ENCODE measurements at regions not wholly inside any gene's neighbourhood (a gene's known extent, or its start where the extent isn't known, plus 50 kb on each side); places are given as distances from the start of the nearest gene placed in this dataset.

- TF ChIP-seq, protein P1, sequence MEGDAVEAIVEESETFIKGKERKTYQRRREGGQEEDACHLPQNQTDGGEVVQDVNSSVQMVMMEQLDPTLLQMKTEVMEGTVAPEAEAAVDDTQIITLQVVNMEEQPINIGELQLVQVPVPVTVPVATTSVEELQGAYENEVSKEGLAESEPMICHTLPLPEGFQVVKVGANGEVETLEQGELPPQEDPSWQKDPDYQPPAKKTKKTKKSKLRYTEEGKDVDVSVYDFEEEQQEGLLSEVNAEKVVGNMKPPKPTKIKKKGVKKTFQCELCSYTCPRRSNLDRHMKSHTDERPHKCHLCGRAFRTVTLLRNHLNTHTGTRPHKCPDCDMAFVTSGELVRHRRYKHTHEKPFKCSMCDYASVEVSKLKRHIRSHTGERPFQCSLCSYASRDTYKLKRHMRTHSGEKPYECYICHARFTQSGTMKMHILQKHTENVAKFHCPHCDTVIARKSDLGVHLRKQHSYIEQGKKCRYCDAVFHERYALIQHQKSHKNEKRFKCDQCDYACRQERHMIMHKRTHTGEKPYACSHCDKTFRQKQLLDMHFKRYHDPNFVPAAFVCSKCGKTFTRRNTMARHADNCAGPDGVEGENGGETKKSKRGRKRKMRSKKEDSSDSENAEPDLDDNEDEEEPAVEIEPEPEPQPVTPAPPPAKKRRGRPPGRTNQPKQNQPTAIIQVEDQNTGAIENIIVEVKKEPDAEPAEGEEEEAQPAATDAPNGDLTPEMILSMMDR (conservative IDR thresholded peaks at IDR 0.05), result no peak
- Mint-ChIP-seq H3K36me3 (ENCODE audit: low read depth) (no peaks in the 10 kb centered on the region), H3K27ac (no peak overlapping the region), H3K4me3 (no peak overlapping the region), H3K4me1 (peaks cover 2% of the 10 kb centered on the region), H3K9me3 (no peaks in the 10 kb centered on the region), H3K27me3 (ENCODE audit: insufficient read depth) (peaks cover 4% of the 10 kb centered on the region)
- Histone ChIP-seq H3K4me1 (ENCODE audit: control insufficient read depth, insufficient read depth, low read length) (no peaks in the 10 kb centered on the region), H3K9me3 (ENCODE audit: control insufficient read depth, low read length) (no peaks in the 10 kb centered on the region), H3K27me3 (ENCODE audit: control insufficient read depth, insufficient read depth, low read length, poor library complexity, severe bottlenecking) (peaks cover 6% of the 10 kb centered on the region), H3K27ac (ENCODE audit: low read depth, low read length) (no peak overlapping the region), H3K9ac (ENCODE audit: extremely low read depth, low read length, poor library complexity, severe bottlenecking) (no peak overlapping the region), H3K4me3 (ENCODE audit: low read length) (no peak overlapping the region), H3K36me3 (ENCODE audit: control insufficient read depth, insufficient read depth, low read length) (no peaks in the 10 kb centered on the region)
- no peak for DNase-seq
- 91% methylated on average over 5 of the region's 5 CpGs; no CpG with 5 or more reads in 1 of the 2 experiments for WGBS, 2 experiments (ENCODE audit: insufficient coverage in 1 of 2, insufficient read length in 1 of 2)
These were observed 58.4 kb upstream of the RBM15 start for GRCh38 chr1:110280804-110281203.

DNA sequence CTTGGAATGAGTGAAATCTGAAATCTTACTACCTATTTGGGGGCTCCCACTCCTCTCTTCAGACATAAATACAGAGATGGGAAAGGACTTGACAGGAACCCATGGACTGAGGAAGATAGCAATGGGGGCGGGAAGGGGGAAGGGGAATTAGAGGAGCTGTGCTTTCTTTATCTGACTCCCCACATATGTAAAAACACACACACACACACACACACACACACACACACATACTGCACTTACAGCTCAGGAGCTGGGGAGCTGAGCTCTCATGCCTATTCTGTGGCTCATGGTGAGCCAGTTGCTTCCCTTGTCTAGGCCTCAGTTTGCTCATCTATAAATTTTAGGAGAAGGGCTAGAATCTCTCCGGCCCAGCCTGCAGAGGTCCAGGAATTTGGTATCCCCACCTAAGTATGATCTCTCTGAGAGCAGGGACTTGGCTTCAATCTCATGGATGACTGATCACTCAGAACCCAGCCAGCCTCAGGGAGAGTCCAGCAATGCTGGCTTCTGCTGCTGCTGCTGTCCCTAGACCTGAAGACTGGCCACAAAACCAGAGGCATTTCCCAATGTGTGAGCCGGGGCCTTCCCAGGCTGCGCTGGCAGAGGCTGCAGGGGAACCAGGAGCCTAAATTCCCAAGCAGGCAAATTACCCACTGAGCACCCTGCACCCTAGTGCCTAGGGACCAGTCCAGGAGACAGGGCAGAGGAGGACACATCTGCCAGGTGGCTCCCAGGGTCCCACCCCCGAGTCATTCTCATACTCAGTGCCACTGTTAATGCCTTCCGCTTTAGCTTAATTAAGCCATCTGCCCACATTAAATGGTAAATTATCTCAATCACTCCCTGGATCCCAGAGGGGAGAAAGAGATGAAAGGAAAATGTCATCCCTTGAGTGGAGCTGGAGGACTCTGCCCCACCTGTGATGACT is 57.5 kb upstream of the RBM15 start:
- Histone ChIP-seq H3K27me3 (ENCODE audit: control insufficient read depth, insufficient read depth, low read length, poor library complexity, severe bottlenecking) (peaks cover 6% of the 10 kb centered on the region), H3K9me3 (ENCODE audit: control insufficient read depth, low read length) (no peaks in the 10 kb centered on the region), H3K9ac (ENCODE audit: extremely low read depth, low read length, poor library complexity, severe bottlenecking) (no peak overlapping the region), H3K36me3 (ENCODE audit: control insufficient read depth, insufficient read depth, low read length) (no peaks in the 10 kb centered on the region), H3K27ac (ENCODE audit: low read depth, low read length) (no peak overlapping the region), H3K4me1 (ENCODE audit: control insufficient read depth, insufficient read depth, low read length) (no peaks in the 10 kb centered on the region), H3K4me3 (ENCODE audit: low read length) (no peak overlapping the region)
- TF ChIP-seq, protein P1 (conservative IDR thresholded peaks at IDR 0.05), result no peak
- Mint-ChIP-seq H3K9me3 (no peaks in the 10 kb centered on the region), H3K36me3 (ENCODE audit: low read depth) (no peaks in the 10 kb centered on the region), H3K27me3 (ENCODE audit: insufficient read depth) (peaks cover 4% of the 10 kb centered on the region), H3K4me1 (peaks cover 2% of the 10 kb centered on the region), H3K27ac (no peak overlapping the region), H3K4me3 (no peak overlapping the region)
- 92 to 93% methylated on average over 2 to 6 of the region's 6 CpGs for WGBS, 2 experiments (ENCODE audit: insufficient coverage in 1 of 2, insufficient read length in 1 of 2)
- no peak for DNase-seq

GRCh38 chr1:110282395-110282794 is 56.8 kb upstream of the RBM15 start:
- Mint-ChIP-seq H3K9me3 (no peaks in the 10 kb centered on the region), H3K36me3 (ENCODE audit: low read depth) (no peaks in the 10 kb centered on the region)

More at GRCh38 chr1:110282395-110282794, 56.8 kb upstream of the RBM15 start:
- Mint-ChIP-seq H3K27ac (no peak overlapping the region), H3K4me1 (peaks cover 2% of the 10 kb centered on the region), H3K4me3 (no peak overlapping the region), H3K27me3 (ENCODE audit: insufficient read depth) (peaks cover 4% of the 10 kb centered on the region)
- no peak for DNase-seq
- Histone ChIP-seq H3K9ac (ENCODE audit: extremely low read depth, low read length, poor library complexity, severe bottlenecking) (no peak overlapping the region), H3K27ac (ENCODE audit: low read depth, low read length) (no peak overlapping the region), H3K4me3 (ENCODE audit: low read length) (no peak overlapping the region), H3K9me3 (ENCODE audit: control insufficient read depth, low read length) (no peaks in the 10 kb centered on the region), H3K36me3 (ENCODE audit: control insufficient read depth, insufficient read depth, low read length) (no peaks in the 10 kb centered on the region), H3K27me3 (ENCODE audit: control insufficient read depth, insufficient read depth, low read length, poor library complexity, severe bottlenecking) (peaks cover 6% of the 10 kb centered on the region), H3K4me1 (ENCODE audit: control insufficient read depth, insufficient read depth, low read length) (no peaks in the 10 kb centered on the region)
- TF ChIP-seq, protein P1 (conservative IDR thresholded peaks at IDR 0.05), result no peak
- WGBS, 2 experiments (ENCODE audit: insufficient coverage in 1 of 2, insufficient read length in 1 of 2), result 80 to 92% methylated on average over 1 to 3 of the region's 3 CpGs

Measured in endodermal cell (in vitro differentiated cells).